Neural cell (in vitro differentiated cells): ENCODE measurements at regions not wholly inside any gene's neighbourhood (a gene's known extent, or its start where the extent isn't known, plus 50 kb on each side); places are given as distances from the start of the nearest gene placed in this dataset.

Source experiments
- CTCF ChIP-seq: fragments of 450-650 bp; IDR thresholded peaks from 2 replicates; pipeline ENCODE4 v1.5.1; 2014; ENCODE audit warnings: antibody characterized with exemption, mild to moderate bottlenecking, moderate library complexity; ENCODE audit not compliant: poor library complexity, severe bottlenecking
- EP300 ChIP-seq: fragments of 450-650 bp; conservative IDR thresholded peaks from 2 replicates; pipeline ENCODE4 v1.6.1; 2014; ENCODE audit warnings: antibody characterized with exemption, mild to moderate bottlenecking, moderate library complexity; ENCODE audit not compliant: poor library complexity, severe bottlenecking
- EZH2 ChIP-seq: fragments of 200-600, 300-800 bp; shearing (Covaris generic), sonication (generic); IDR thresholded peaks from 2 replicates; pipeline ENCODE4 v1.6.1; 2014; ENCODE audit warnings: antibody characterized with exemption, low read length, borderline replicate concordance, mild to moderate bottlenecking; ENCODE audit not compliant: insufficient read depth, poor library complexity, severe bottlenecking
- MXI1 ChIP-seq: fragments of 450-650 bp; conservative IDR thresholded peaks from 2 replicates; pipeline ENCODE4 v1.6.1; 2014; ENCODE audit warnings: antibody characterized with exemption, mild to moderate bottlenecking; ENCODE audit not compliant: poor library complexity, severe bottlenecking
- POLR2AphosphoS5 ChIP-seq: IDR thresholded peaks from 2 replicates; pipeline ENCODE4 v1.6.1; 2012
- REST ChIP-seq: IDR thresholded peaks from 2 replicates; pipeline ENCODE4 v1.6.1; 2012; ENCODE audit warnings: borderline replicate concordance

GRCh38 chr11:110892741-110893285 lies 180.6 kb upstream of the ARHGAP20 start:
- TF ChIP-seq CTCF (no peak), POLR2AphosphoS5 (no peak), REST (no peak), EZH2 (no peak), EP300 (no peak), MXI1 (no peak)
